ENCODE measurements at regions not wholly inside any gene's neighbourhood (a gene's known extent, or its start where the extent isn't known, plus 50 kb on each side); places are given as distances from the start of the nearest gene placed in this dataset.

DNA sequence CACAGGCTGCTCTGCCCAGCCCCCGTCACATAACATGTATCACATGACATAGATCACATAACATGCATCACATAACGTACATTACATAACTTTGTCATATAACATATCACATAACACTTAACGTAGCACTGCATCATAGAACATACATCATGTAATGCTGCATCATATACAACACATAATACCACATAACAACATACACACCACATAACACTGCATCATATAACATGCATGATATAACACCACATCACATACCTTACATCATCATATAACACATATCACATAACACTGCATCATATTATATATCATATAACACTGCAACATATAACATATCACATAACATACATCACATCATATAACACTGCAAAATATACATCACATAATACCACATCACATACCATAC, 83.8 kb downstream of the AXIN2 start:
- DNase-seq = no peak

GRCh38 chr17:65474660-65475059, 86.8 kb downstream of the AXIN2 start:
- no peak for DNase-seq

DNA sequence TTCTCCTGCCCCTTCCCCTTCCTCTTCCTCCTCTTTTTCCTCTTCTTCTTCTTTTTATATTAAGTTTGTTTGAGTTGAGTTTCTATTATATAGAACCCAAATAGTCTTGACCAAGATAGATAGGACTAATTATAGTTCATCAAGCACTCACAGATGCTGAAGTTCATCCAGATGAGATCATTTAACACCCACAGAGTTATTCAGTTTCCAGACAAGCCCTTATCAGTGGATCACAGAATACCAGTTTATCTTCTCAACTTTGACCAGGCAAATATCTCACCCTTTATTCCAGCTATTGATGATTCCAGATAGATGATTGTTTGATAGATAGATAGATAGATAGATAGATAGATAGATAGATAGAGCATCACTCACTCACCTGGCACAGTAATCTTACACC, 87.5 kb downstream of the AXIN2 start:
- no peak for DNase-seq

DNA sequence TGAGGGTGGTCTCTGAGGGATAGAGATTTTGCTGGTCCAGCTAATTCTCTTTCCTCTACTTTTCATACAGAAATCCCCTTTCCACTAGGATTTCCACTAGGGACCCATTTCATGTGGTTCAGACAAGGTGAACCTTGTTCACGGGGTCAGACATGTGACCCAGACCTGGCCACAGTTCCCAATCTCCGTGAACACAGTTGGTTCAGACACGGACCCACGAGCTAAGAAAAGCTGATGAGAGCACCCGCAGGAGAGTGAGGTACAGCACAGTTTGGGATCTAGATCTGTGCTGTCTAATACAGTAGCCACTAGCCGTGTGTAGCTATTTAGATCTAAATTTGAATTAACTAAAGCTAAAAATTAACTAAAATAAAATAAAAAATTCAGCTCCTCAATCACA, 88.1 kb downstream of the AXIN2 start:
- no peak for DNase-seq

GRCh38 chr17:65472666-65473309, 88.7 kb downstream of the AXIN2 start:
- DNase-seq = no peak

DNA sequence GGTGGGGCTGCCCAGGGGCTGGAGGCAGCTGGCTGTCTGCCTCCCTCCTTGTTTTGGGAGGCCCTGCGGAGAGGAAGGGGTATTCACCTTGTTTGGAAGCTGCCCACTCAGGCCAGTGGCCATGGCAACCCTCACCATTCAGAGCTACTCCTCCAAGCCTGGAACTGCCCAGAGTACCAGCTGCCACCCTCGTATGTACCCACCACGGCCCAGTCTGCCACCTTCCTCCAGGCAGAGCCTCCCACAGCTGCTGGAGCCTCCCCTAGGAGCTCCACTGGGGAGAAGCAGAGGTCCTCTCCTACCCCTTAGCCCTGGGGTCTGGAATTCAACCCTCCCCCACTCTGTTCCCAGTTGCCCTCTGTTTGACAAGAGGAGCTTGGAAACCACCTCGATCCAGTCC, 90.7 kb downstream of the AXIN2 start:
- DNase-seq = no peak

DNA sequence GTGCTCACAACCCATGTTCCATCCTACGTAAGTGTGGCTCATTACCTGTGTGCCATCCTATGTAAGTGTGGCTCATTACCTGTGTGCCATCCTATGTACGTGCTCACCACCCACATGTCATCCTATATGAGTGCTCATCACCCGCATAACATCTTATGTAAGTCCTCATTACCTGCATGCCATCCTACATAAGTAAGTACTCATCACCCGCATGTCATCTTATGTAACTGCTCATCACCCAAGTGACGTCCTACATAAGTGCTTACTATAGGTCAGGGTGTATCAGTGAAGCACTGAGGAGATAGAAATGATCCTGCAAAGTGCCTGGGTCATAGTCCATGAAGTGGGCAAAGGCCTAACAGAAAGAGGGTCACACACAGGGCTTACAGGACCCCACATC, 93.1 kb downstream of the AXIN2 start:
- no peak for DNase-seq

DNA sequence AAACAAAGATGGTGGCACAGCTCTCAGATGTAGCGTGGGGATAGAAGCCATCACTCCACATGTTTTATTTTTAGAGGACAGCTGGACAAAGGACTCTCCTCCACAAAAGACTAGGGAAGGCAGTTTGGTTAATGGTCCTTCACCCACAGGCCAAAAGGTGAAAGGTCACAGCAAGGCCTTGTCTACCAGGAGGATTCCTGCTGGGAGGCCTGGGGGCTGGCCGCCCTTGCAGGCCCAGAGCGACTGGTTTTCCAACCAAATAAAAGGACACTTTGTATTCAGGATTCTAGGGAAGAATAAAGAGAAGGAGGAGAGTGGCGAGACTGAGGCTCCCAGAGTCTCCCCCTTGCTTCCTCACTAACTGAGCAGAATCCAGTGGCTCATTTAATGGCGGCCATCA, 94.3 kb downstream of the AXIN2 start:
- no peak for DNase-seq

GRCh38 chr17:65466547-65466946, 94.9 kb downstream of the AXIN2 start:
- DNase-seq = no peak

DNA sequence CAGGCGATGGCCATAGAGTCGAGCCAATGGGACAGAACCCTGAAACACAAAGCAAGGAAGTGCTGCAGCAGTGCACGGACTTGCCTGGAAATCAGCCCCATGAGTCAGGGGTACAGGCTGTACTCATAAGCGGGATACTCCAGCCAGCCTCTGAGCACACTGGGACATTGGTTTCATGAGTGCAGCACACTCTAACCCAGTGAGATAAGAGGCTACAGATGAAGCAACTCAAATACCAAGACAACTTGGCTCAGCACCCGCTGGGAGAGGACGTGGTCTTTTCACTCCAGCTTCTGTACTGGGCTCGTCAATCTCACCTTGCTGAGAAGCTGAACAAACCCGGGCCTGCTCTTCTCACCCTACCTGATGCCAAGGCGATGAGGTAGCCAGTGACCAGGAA, 98.2 kb downstream of the AXIN2 start:
- DNase-seq = no peak

DNA sequence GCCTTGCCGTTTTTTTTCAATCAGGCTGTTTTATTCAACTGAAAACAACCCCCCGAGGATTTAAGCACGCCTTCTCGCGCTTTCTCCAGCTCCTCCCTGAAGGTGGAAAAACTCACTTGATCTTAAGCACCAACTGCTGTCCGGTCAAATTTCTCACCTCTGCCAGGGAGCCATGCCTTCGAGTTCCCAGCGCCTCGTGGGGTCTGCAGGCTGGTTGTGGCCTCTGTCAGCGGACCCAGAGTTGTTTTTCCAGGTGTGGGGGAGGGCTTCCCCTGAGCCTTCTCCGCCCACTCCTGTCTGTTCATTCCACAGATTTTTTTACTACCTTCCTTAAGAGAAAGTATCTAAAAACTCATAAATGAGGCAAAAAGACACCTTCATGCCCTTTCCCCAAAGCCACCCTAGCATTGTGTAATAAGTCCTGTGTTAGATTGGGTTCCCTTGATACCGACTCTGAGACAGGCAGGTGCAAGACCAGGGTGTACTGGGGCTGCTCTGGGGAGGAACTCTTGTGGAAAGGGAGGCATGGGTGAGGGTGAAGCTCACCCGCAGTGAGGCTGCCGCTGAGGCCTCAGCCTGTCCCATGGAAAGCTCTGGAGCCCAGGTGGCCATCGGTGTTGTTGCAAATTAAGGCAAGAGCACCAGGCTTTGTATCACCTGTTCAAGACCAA, 101.6 kb downstream of the AXIN2 start:
- no peak for DNase-seq

DNA sequence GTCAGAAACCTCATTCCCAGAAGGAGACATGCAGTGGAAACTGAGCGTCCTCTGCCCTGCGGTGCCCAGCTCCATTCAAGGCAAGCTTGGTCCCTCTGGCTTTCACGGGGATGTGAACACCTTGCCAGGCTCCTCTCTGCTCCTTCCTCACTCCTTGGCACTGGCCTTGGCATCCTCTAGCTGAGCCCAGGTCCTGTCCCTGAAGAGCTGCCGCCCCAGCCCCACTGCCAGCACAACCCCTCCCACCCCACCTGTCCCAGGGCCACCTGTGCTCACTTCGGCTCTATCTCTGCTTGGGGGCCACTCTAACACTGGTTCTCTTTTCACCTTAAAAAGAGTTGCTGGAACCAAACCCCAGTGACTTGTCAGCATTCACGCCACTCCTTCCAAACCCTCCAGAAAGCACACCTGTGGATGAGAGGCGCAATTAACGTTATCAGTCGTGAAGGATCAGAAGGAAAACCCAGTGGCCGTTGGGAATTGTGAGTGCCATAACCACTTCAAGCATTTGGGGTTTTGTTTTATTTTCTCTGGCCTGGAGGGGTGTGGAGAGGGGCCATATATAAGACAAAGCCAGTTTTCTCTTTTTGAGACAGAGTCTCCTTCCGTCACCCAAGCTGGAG, 103.7 kb downstream of the AXIN2 start:
- DNase-seq = no peak

- no peak for DNase-seq
Observed at GRCh38 chr17:65457183-65457582, 104.3 kb downstream of the AXIN2 start.

GRCh38 chr17:65456368-65457151, 104.9 kb downstream of the AXIN2 start:
- DNase-seq = no peak

DNA sequence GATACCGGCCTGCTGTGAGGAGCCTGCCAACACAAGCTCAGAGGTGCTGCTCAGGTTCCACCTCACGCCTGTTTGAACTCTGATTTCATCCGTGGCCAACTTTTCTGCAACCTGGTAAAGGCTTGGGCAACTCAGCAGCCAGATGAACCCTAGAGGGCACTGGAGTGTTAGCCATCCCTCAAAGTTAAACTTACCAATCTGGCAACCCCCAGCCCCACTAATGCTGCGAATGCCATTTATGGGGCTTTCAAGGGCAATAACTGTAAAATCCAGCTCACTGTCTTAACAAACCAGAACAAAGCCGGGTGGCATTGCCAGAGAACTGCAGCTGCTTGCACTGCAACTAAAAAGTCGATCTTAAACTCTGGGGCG, 105.5 kb downstream of the AXIN2 start:
- no peak for DNase-seq

GRCh38 chr17:65455154-65455971, 106.1 kb downstream of the AXIN2 start:
- DNase-seq = no peak

DNA sequence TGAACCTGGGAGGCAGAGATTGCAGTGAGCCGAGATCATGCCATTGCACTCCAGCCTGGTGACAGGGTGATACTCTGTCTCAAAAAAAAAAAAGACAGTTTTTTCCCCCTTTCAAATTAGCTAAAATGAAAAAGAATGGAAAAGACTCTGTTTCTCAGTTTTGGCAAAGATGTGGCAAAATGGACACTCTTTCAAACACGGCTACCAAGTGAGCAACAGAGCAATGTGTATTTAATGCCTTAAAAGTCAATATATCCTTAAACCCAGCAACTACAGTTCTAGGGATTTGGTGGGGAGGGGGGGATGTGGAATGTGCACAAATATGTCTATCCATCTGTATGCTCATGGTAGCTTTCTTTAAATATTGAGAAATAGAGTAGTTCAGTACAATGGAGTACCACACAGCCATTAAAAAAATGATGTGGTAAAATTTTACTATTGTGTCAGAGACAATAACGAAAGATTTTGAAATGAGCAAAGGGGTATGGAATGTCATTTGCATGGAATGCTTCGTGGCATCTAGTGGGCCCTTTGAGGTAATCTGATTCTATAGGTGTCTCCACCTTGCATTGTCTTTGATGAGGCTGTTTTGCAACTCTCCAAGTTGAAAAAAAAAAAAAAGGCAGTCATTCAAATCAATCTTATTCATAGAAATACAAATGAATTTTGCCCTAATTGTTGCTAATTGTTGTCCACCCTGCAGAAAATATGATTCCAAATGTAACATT, 108.1 kb downstream of the AXIN2 start:
- no peak for DNase-seq

- DNase-seq = no peak
Observed at GRCh38 chr17:65449495-65449894, 112.0 kb downstream of the AXIN2 start.

DNA sequence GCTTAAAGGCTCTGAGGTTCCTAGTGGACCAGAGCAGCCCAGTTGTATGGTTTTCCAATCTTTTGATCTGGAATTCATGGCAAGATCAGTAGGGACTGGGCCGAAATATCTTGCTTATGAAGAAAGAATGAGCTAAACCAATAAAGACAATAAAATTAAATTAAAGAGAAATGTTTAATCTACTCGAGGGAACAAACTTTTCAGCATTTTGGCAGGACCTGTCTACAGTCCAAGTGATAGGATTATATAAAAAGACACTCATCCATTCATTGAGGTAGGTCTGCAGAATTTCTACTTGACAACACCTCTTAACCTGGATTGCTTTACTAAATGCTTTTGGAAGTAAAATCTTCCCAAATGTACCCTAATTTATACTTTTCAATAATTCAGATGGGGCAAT, 113.6 kb downstream of the AXIN2 start:
- DNase-seq = no peak

DNA sequence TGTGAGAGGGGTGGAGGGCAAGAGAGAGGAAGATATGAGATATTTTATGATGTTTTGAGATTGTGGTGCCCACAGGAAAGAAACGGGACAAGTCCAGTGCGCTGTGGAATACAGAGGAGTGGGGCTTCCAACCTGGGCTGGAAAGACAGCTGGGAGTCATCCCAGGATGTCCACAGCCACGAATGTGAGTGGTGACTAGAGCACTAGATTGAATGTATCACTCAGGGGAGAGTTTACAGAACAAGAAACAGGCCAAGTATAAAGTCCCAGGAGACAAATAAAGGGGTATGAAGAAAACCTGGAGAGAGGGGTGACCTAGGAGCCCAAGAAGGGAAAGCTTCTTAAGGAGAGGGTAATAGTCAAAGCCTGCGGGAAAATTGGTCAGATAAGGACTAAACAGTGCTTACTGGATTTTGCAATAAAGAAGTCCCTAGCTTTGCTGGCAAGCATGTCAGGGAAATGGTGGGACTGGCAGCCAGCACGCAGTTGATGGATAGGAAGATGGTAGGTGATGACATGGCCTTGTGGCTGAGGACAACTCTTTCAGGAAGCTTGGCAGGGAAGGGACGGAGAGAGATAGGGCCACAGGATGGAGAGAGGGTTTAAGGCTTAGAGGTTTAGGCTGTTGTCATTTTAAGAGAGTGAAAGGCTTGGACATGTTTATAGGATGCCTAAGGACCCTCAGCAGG, 114.5 kb downstream of the AXIN2 start:
- no peak for DNase-seq

- DNase-seq = no peak
Observed at GRCh38 chr17:65446043-65446442, 115.4 kb downstream of the AXIN2 start.

- no peak for DNase-seq
Observed at GRCh38 chr17:65444049-65444448, 117.4 kb downstream of the AXIN2 start.

All from DMS153 (cell line).